ENCODE measurements at regions not wholly inside any gene's neighbourhood (a gene's known extent, or its start where the extent isn't known, plus 50 kb on each side); places are given as distances from the start of the nearest gene placed in this dataset.

- DNase-seq (ENCODE audit: low spot score): peak; percentile 87
Measured at GRCh38 chr9:117487555-117488175, 72.8 kb upstream of the ASTN2 start.

GRCh38 chr9:117486426-117486825 is 71.6 kb upstream of the ASTN2 start:
- no peak for DNase-seq (ENCODE audit: low spot score)

- peak; percentile 7 for DNase-seq (ENCODE audit: low spot score)
Measured at GRCh38 chr9:117485176-117485575, 70.3 kb upstream of the ASTN2 start.

- no peak for DNase-seq (ENCODE audit: low spot score)
Measured at GRCh38 chr9:117480729-117481128, 65.9 kb upstream of the ASTN2 start.

- DNase-seq (ENCODE audit: low spot score): no peak
Measured at GRCh38 chr9:117480253-117480652, 65.4 kb upstream of the ASTN2 start.

GRCh38 chr9:117473293-117473692 is 58.4 kb upstream of the ASTN2 start:
- DNase-seq (ENCODE audit: low spot score): no peak

- DNase-seq (ENCODE audit: low spot score): no peak
Measured at GRCh38 chr9:117470902-117471301, 56.0 kb upstream of the ASTN2 start.

- DNase-seq (ENCODE audit: low spot score): no peak
Measured at GRCh38 chr9:117470455-117470854, 55.6 kb upstream of the ASTN2 start.

- no peak for DNase-seq (ENCODE audit: low spot score)
Measured at GRCh38 chr9:117466111-117466510, 51.3 kb upstream of the ASTN2 start.

- DNase-seq (ENCODE audit: low spot score): no peak
Measured at GRCh38 chr9:117465706-117466105, 50.8 kb upstream of the ASTN2 start.

- no peak for DNase-seq (ENCODE audit: low spot score)
Measured at GRCh38 chr9:117464941-117465616, 50.2 kb upstream of the ASTN2 start.

Data from iPS-NIHi11 (cell line).